ENCODE measurements at regions not wholly inside any gene's neighbourhood (a gene's known extent, or its start where the extent isn't known, plus 50 kb on each side); places are given as distances from the start of the nearest gene placed in this dataset.

- TF ChIP-seq CTCF (IDR thresholded peaks at IDR 0.05; ENCODE audit: insufficient read depth, low read depth, low read length) = no peak
- no peak for TF ChIP-seq EZH2 (IDR thresholded peaks at IDR 0.05; ENCODE audit: insufficient read depth, low read length)
Measured at GRCh38 chr12:42798811-42799438, 209.4 kb upstream of the PRICKLE1 start.
